Cardiac fibroblast (primary cell): ENCODE measurements at regions not wholly inside any gene's neighbourhood (a gene's known extent, or its start where the extent isn't known, plus 50 kb on each side); places are given as distances from the start of the nearest gene placed in this dataset.
"Not testable (repeated sequence)": the region's sequence is repeated elsewhere in the genome, so short reads cannot be mapped to it uniquely, and the experiment has no call there.

Experiments
- DNase-seq, 2 donors: peaks; one replicate each; pipeline versions ENCODE4 v3.0.0 to v3.0.0-alpha.2; 2010; ENCODE audit warnings: low read depth in 2 of 2
- H3K4me3 ChIP-seq, 2 donors: replicated peaks in 1 of 2; 1 replicate in 1 of 2; 2 replicates in 1 of 2; pipeline ENCODE4 v1.5.1; 2011; ENCODE audit warnings: low read depth in 2 of 2, low read length in 2 of 2, mild to moderate bottlenecking in 2 of 2, moderate library complexity in 1 of 2
- CTCF ChIP-seq: IDR thresholded peaks from one replicate; pipeline ENCODE4 v1.5.1; 2011; ENCODE audit warnings: low read depth, mild to moderate bottlenecking, low read length, inconsistent platforms

- TF ChIP-seq CTCF, result no peak
Measured at GRCh38 chr6:27854421-27854820, 57.8 kb downstream of the OR2B2 start.

GRCh38 chr6:27851440-27851839 lies 60.8 kb downstream of the OR2B2 start:
- no peak overlapping the region for H3K4me3 ChIP-seq
- DNase-seq, result no peak
- TF ChIP-seq CTCF, result no peak

More at GRCh38 chr6:27854421-27854820, 57.8 kb downstream of the OR2B2 start:
- DNase-seq, result no peak
- H3K4me3 ChIP-seq, result no peak overlapping the region

DNA sequence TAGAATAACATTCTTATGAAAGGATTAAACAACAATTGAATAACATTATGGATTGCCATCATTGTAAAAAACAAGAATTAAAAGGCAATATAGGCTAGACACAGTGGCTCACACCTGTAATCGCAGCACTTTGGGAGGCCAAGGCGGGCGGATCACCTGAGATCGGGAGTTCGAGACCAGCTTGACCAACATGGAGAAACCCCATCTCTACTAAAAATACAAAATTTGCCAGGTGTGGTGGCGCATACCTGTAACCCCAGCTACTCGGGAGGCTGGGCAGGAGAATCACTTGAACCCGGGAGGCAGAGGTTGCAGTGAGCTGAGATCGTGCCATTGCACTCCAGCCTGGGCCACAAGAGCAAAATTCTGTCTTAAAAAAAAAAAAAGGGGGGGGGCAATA lies 63.2 kb downstream of the OR2B2 start:
- DNase-seq, H3K4me3 ChIP-seq: not testable (repeated sequence)

DNA sequence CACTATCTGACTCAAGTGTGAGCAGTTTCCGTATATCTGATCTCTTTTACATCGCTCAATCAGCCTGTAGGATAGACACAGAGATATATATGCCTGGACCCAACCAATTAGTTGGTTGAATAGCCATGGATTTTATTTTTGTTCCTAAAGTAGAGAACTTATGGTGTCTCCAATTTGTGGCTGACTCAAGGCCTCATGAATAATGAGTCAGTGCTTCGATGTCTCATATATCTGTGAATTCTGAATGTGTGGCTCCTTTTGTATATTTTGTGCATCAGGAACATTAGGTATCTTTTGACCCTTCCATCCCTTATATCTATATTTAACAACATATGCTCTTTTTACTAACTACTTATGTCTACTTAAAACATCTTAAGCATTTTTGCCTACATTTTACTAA lies 64.5 kb downstream of the OR2B2 start:
- no peak for TF ChIP-seq CTCF
- peak in 1 of 2 donors; percentile 54 for DNase-seq
- no peak overlapping the region for H3K4me3 ChIP-seq

DNA sequence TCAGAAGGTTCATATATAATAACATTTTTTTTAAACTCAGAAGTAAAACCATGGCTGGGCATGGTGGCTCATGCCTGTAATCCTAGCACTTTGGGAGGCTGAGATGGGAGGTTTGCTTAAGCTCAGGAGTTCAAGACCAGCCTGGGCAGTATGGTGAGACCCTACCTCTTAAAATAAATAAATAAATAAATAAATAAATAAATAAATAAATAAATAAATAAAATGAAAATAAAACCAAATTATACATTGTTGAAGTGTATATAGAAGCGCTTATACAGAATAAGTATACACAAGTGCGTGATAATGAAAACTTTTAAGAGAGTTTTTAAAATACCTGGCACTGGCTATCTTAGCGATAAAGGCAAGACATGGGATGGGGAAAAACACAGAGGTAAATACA lies 71.6 kb downstream of the OR2B2 start:
- no peak for DNase-seq
- no peak for TF ChIP-seq CTCF
- H3K4me3 ChIP-seq, result no peak overlapping the region

DNA sequence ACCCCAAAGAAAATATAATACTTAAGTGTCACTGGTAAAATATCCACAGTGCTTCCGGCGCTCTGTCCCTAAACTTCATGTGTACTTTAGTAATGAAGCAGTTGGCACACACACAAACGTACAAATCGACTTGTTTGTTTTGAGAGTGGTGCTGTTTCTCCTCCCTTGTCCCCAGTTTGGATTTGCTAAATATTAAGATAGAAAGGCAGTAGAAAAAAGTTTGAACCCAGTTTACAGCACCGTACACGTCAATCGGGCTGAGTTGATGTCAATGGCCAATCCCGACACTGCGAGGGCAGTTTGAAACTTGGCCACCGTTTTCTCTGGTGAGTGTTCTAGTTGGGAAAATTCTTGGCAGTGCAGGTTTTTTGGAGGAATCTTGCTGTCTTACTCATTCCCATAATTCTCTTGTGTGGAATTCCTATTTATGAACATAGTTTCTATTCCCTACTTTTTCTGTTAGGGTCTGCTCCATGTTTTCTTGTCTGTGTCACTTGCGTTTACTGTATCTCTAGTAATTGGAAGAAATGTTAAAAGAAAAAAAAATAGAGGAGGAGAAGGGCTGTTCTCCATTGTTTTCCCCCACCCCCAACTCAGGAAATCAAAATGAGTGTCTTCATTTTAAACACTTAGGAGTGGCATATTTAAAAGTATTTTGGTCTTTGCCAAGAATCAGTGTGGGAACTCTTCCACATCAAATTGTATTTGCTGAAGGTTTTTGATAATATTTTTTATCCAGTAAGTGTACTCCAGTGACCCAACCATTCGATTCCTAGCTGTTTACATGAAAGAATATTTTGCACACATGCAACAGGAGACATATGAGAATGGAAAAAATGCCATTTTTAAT lies 72.3 kb downstream of the OR2B2 start:
- TF ChIP-seq CTCF, result no peak
- DNase-seq, result peak; percentile 79 to 86

GRCh38 chr6:27838945-27839625 lies 73.1 kb downstream of the OR2B2 start:
- TF ChIP-seq CTCF, result no peak
- peak overlapping the region; percentile 71 to 77 for H3K4me3 ChIP-seq
- DNase-seq, result peak; percentile 62 to 66

More for the DNA sequence above, 72.3 kb downstream of the OR2B2 start:
- peak overlapping the region; percentile 71 to 77 for H3K4me3 ChIP-seq
